Subcutaneous abdominal adipose tissue (tissue), 5 donors: ENCODE measurements at regions not wholly inside any gene's neighbourhood (a gene's known extent, or its start where the extent isn't known, plus 50 kb on each side); places are given as distances from the start of the nearest gene placed in this dataset.

ENCODE experiments used
- H3K27ac ChIP-seq: one replicate; pipeline ENCODE4 v1.7.0; 2013; ENCODE audit warnings: low read depth, mild to moderate bottlenecking, inconsistent platforms, low read length, moderate library complexity
- H3K27me3 ChIP-seq, 5 donors: one replicate each; pipeline ENCODE4 v1.7.0; 2013; ENCODE audit warnings: low read length in 5 of 5, inconsistent platforms in 1 of 5; ENCODE audit not compliant: control insufficient read depth in 5 of 5, insufficient read depth in 4 of 5
- H3K36me3 ChIP-seq, 5 donors: one replicate each; pipeline ENCODE4 v1.7.0; 2013; ENCODE audit warnings: low read length in 5 of 5; ENCODE audit not compliant: control insufficient read depth in 5 of 5, insufficient read depth in 5 of 5
- H3K4me1 ChIP-seq, 5 donors: one replicate each; pipeline ENCODE4 v1.7.0; 2013; ENCODE audit warnings: low read length in 5 of 5, mild to moderate bottlenecking in 3 of 5, moderate library complexity in 1 of 5; ENCODE audit not compliant: control insufficient read depth in 5 of 5, insufficient read depth in 5 of 5
- H3K4me3 ChIP-seq, 5 donors: one replicate each; pipeline ENCODE4 v1.7.0; 2013; ENCODE audit warnings: low read length in 5 of 5, low read depth in 1 of 5
- H3K9ac ChIP-seq, 5 donors: one replicate each; pipeline ENCODE4 v1.7.0; 2013; ENCODE audit warnings: low read length in 5 of 5, mild to moderate bottlenecking in 4 of 5, moderate library complexity in 3 of 5
- H3K9me3 ChIP-seq, 5 donors: one replicate each; pipeline ENCODE4 v1.7.0; 2013; ENCODE audit warnings: low read length in 5 of 5; ENCODE audit not compliant: control insufficient read depth in 5 of 5
- donor health status: healthy.
- donor health status: healthy.
- donor health status: healthy.
- donor health status: healthy.
- donor health status: healthy.

GRCh38 chr2:163210430-163210918 lies 371.9 kb upstream of the KCNH7 start:
- Histone ChIP-seq H3K9ac (no peak overlapping the region), H3K36me3 (no peaks in the 10 kb centered on the region), H3K4me3 (no peak overlapping the region), H3K4me1 (peaks cover 0 to 3% (median 0%) of the 10 kb centered on the region in 5 donors), H3K9me3 (no peaks in the 10 kb centered on the region), H3K27me3 (no peaks in the 10 kb centered on the region), H3K27ac (no peak overlapping the region)

- Histone ChIP-seq H3K27ac (no peak overlapping the region), H3K27me3 (no peaks in the 10 kb centered on the region), H3K9me3 (no peaks in the 10 kb centered on the region), H3K36me3 (no peaks in the 10 kb centered on the region), H3K4me1 (no peaks in the 10 kb centered on the region), H3K9ac (no peak overlapping the region), H3K4me3 (no peak overlapping the region)
Observed at GRCh38 chr2:163207693-163208370, 369.3 kb upstream of the KCNH7 start.

- Histone ChIP-seq H3K9me3 (no peaks in the 10 kb centered on the region), H3K36me3 (no peaks in the 10 kb centered on the region), H3K9ac (no peak overlapping the region), H3K27me3 (no peaks in the 10 kb centered on the region), H3K27ac (no peak overlapping the region), H3K4me3 (no peak overlapping the region), H3K4me1 (no peaks in the 10 kb centered on the region)
Observed at GRCh38 chr2:163205589-163206254, 367.2 kb upstream of the KCNH7 start.

DNA sequence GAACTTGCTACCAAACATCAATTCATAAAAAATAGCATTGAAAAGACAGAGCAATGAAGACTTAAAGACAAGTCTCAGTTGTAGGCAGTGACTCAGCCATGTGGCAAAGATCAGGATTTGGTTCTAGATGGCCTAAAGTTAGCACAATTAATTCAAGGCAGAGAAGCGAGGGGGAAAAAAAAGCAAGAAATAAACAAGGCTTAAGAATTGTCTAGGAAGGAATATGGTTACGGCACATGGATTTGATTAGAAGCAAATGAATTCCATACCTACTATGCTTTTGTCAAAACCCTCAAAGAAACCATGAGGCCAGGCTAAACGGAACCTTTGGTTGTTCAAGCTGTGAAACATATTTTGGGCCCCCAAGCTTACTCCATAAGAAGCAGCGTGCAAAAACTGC lies 362.2 kb upstream of the KCNH7 start:
- H3K9ac ChIP-seq: no peak overlapping the region
- H3K27me3 ChIP-seq: no peaks in the 10 kb centered on the region
- no peak overlapping the region for H3K27ac ChIP-seq
- H3K4me1 ChIP-seq: peaks cover 0 to 3% (median 0%) of the 10 kb centered on the region in 5 donors
- H3K9me3 ChIP-seq: no peaks in the 10 kb centered on the region
- H3K4me3 ChIP-seq: no peak overlapping the region
- H3K36me3 ChIP-seq: no peaks in the 10 kb centered on the region

DNA sequence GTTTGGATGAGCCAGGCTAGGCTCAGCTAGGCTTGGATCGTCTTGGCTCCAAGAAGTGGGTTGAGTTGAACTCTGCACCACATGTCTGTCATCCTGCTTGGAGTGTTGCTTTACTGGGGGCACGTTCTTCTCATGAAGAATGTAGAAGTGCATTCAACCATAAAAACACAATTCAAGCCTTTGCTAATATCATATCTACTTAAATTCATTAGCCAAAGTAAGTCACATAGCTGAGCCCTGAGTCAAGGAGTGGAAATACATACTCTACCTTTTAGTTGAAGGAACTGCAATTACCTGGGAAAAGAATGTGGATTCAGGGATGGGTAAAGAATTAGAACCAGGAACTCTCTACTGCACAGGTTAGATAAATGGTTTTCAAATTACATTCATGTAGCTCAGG lies 360.4 kb upstream of the KCNH7 start:
- Histone ChIP-seq H3K27me3 (no peaks in the 10 kb centered on the region), H3K4me3 (no peak overlapping the region), H3K4me1 (peaks cover 0 to 3% (median 0%) of the 10 kb centered on the region in 5 donors), H3K9ac (no peak overlapping the region), H3K9me3 (no peaks in the 10 kb centered on the region), H3K27ac (no peak overlapping the region), H3K36me3 (no peaks in the 10 kb centered on the region)

DNA sequence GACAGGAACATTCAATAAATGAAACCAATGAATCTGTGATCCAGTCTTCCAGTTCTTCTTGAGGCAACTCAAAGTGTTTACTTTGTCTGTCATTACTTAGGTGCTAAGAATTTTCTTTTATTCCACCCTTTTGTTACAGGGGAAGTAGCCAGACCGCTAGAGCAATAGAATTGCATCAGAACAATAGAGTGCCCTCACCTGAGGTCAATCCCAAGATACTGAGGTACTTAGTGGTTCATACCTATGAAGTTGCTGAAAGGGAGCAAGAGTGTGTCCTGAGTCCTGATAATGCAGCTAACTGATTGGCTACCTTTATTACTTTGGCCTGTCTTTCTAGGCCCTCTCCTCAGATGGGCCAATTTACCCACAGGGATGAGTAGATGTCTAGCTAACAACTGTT lies 359.4 kb upstream of the KCNH7 start:
- Histone ChIP-seq H3K27ac (no peak overlapping the region), H3K36me3 (no peaks in the 10 kb centered on the region), H3K9ac (no peak overlapping the region), H3K9me3 (no peaks in the 10 kb centered on the region), H3K4me3 (no peak overlapping the region), H3K27me3 (no peaks in the 10 kb centered on the region), H3K4me1 (peaks cover 0 to 3% (median 0%) of the 10 kb centered on the region in 5 donors)

DNA sequence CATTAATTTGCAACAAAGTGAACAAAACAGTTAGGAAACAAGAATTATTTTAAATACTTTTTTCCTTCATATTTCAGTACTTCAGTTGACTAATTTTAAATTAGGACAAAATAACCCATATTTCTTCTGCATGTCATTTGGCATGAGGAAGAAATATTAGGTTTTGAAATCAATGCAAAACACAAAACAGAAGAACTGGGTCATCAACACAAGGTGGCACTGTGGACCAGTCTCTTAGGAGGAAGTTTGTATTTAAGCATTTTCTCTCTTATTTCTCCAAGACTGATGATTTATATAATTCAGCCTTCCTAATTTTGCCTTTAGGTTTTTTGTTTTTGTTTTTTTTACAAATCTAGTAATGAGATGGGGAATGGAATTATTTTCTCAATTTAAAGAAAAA lies 352.8 kb upstream of the KCNH7 start:
- H3K27ac ChIP-seq: no peak overlapping the region
- H3K4me1 ChIP-seq: peaks cover 0 to 2% (median 0%) of the 10 kb centered on the region in 5 donors
- H3K36me3 ChIP-seq: no peaks in the 10 kb centered on the region
- no peaks in the 10 kb centered on the region for H3K9me3 ChIP-seq
- no peaks in the 10 kb centered on the region for H3K27me3 ChIP-seq
- no peak overlapping the region for H3K9ac ChIP-seq
- no peak overlapping the region for H3K4me3 ChIP-seq

- Histone ChIP-seq H3K4me1 (peaks cover 0 to 2% (median 0%) of the 10 kb centered on the region in 5 donors), H3K27ac (no peak overlapping the region), H3K9ac (no peak overlapping the region), H3K9me3 (no peaks in the 10 kb centered on the region), H3K36me3 (no peaks in the 10 kb centered on the region), H3K4me3 (no peak overlapping the region), H3K27me3 (no peaks in the 10 kb centered on the region)
Observed at GRCh38 chr2:163187995-163188655, 349.6 kb upstream of the KCNH7 start.

DNA sequence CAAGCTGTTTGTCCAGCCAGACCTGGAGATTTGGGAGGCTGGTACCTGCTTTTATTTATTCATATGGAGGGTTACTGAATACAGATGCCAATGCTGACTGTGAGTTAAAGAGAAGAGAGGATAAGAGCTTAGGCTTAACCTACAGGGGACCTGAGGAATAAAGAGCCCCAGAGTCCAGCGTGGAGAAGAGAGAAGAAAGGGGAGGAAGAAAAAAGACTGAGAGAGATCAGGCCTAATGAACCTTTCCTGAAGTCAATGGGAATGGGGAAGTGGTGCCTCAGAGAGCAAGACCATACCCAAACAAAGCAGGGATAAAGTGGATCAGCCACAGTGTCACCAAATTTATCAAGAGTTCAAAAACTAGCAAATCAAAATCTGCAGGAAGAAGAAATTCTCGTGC lies 348.6 kb upstream of the KCNH7 start:
- no peaks in the 10 kb centered on the region for H3K9me3 ChIP-seq
- peaks cover 0 to 2% (median 0%) of the 10 kb centered on the region in 5 donors for H3K4me1 ChIP-seq
- no peaks in the 10 kb centered on the region for H3K36me3 ChIP-seq
- no peaks in the 10 kb centered on the region for H3K27me3 ChIP-seq
- H3K4me3 ChIP-seq: no peak overlapping the region
- no peak overlapping the region for H3K9ac ChIP-seq
- no peak overlapping the region for H3K27ac ChIP-seq

DNA sequence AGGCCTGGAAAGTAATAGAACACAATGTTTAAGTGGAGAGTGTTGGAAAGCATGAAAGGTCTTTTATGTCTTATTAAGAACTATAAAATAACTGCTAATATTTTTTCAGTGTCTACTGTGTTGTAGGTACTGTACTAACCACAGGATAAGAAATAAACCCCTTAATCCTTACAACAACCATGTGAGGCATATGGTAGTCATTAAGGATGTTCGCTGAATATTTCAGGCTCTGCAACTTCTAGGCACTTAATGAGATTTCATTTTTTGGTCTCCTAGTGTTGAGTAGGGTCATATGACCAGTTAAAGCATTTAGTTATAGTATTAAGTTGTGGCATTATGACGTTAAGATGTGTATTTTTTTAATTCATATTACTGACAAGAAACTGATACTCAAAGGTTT lies 346.6 kb upstream of the KCNH7 start:
- peaks cover 0 to 2% (median 0%) of the 10 kb centered on the region in 5 donors for H3K4me1 ChIP-seq
- H3K9ac ChIP-seq: no peak overlapping the region
- H3K36me3 ChIP-seq: no peaks in the 10 kb centered on the region
- no peaks in the 10 kb centered on the region for H3K9me3 ChIP-seq
- no peak overlapping the region for H3K4me3 ChIP-seq
- no peaks in the 10 kb centered on the region for H3K27me3 ChIP-seq
- H3K27ac ChIP-seq: no peak overlapping the region
